ENCODE measurements at regions not wholly inside any gene's neighbourhood (a gene's known extent, or its start where the extent isn't known, plus 50 kb on each side); places are given as distances from the start of the nearest gene placed in this dataset.

DNA sequence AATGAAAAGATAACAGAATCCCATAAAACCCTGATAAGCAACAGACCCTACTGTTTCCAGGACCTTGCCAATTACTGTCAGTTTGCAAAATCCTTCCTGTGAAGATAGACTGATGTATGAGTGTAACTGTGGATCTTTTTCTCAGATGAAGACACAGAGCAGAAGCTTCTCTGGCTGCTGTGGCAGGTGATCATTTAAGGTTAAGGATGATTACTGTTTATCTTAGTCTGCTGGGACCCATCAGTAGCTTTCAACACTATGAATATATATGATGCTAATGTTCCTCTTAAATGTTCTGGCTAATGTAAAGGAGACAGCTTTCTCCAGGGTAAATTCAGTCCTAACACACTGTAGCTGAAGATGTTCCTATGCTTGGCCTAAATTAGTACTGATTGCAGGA is 56.0 kb upstream of the CTTNBP2 start:
- no peak for DNase-seq (ENCODE audit: low read depth)

DNA sequence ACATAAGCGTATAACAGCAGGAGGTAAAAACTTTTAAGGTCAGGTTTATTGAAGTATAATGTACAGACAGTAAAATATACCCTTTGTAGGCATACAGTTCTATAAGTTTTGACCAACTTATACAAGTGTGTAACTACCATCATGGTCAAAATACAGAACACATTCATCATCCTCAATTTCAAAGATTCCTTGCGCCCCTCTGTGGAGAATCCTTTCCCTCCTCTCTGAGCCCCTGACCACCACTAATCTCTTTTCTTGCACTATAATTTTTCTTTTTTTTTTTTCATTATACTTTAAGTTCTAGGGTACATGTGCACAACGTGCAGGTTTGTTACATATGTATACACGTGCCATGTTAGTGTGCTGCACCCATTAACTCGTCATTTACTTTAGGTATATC is 58.1 kb upstream of the CTTNBP2 start:
- DNase-seq (ENCODE audit: low read depth) = no peak

DNA sequence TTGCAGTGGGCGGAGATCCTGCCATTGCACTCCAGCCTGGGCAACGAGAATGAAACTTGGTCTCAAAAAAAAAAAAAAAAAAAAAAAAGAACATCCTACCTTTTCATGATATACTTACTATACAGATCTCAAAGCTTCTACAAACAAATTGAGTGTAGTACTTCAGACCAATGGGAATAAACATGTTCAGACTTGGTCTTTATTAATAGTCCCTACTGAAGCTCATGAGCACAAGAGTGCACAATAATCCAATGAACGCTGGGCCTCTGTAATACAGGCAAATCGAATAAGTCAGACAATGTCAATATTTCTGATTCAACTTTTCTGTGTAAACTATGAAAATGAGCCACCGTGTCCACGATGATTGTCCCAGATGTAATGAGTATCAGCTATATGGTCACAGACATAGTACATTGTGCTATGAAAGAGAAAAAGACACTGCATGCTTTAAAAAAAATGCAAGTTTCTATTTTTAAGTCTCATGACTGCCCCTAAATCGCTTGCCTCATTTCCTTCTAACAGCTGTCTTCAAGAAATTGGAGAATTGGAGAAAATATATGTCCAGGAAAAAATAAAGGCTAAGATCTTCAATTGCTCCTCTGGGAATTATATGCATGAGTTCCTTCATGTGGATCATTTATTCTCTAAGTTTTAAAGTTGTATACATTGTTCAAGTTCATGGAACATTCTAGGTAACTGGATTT is 64.0 kb upstream of the CTTNBP2 start:
- no peak for DNase-seq (ENCODE audit: low read depth)

DNA sequence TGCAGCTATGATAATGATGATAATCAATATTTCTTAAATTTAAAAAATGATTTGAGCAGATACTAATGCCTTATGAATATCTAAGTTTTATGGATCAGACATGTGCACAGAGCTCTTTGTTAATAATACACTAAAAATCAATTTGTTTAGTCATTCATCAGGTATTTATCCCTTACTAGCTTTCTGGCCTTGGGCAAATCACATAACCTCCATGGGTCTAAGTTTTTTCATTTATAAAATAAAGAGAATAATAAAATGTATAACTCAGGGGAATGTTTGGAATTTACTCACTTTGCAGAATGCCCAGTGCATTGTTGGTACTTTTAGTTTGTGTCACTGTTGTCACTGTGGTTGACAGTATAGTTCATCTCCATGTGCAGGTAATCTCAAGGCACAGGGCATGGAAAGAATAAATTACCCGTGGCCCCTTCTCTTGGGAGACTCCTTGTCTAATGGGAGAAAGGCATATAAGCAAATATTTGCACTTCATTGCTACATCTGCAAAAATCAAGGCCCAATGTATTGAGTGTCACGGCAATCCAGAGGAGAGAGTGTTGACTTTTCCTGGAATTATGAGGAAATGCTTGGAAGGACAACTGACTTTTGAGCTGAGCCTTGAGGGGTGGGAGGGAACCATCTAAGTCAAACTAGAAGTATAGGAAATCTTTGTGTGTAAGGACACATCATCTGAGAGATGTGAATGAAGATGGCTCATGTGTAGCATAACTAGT is 64.7 kb upstream of the CTTNBP2 start:
- DNase-seq (ENCODE audit: low read depth) = no peak

DNA sequence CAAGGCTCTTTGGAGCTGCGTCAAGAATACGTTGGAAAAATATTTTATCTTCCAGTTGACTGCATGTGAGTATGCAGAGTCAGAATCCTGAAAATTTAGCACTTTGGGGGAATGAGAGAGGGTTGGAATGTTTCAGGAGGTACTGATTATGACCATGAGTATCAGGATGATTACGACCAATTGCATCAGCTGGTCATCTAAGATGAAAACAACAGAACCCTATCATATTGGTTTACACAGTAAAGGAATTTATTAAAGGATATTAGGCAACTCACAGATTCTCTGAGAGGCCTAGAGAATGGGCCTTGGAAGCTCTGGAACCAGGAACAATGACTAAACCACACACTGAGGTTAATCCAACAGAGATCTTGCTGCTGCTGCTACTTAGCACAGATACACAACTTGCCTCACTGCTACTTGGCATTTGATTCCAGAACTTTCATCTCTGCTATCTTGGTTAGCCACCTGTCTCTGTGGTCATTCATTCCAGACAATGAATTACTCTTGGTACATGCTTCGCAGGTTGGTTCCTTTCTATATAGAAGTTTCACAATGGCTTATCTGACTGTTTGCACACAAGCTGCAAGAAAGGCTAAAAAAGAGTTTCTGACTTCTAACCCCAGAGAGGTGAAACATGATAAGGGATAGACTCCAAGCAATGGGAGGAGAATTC is 68.0 kb upstream of the CTTNBP2 start:
- DNase-seq (ENCODE audit: low read depth) = no peak

DNA sequence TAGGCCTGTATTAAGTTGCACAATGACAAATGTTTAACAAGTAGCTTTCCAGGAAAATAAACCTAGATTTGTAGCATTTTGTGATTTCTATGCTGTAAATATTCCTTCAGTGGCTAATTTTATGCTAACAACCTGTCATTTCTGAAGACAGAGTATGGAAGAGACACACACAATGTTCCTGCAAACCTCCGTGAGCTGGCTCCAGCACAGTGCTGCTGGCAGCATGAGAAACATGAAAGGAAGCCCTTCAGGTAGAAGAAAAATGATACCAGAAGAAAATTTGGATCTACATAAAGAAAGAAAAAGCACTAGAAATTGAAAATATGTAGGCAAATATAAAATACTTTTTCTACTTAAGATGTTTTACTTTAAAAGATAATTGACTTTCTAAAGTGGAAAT is 69.5 kb upstream of the CTTNBP2 start:
- no peak for DNase-seq (ENCODE audit: low read depth)

DNA sequence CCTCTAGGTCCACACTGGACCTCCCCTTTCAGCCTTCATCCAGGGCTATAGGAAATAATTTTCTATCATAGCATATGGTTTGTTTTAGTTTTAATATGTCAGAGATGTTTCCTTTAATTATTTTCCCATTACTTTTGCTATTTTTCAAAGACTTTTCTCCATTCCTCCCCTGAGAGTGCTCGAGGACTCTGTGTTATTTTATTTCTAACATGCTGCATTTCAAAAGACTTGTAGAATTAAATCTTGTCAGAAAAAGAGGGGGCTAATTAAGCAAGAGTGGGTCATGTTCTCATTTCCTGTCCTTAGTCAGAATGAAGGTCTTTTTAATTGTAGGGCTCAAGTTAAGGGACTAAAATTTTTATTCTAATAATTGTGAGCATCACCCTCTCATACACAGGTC is 71.6 kb upstream of the CTTNBP2 start:
- no peak for DNase-seq (ENCODE audit: low read depth)

DNA sequence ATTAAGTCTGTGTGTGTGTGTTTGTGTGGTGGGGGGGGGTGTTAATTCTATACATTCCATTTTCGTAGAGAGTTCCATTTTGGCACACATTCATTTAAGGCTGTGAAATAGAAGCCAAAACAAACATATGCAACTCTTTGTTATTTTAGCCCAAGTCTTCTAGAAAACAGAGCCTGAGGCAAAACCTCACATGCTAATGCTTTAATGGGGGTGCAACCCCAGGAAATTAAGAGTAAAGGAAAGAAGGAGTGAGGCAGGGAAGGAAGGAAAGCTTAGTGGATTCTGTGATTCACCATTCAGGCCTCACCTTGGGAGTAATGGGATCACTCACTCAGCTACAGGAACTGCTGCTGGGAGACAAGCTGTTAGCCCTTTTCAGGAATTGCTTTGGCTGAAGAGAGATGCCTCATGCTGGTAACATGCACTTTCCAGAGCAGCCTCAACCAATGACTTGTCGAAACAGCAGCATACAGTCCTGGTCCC is 73.0 kb upstream of the CTTNBP2 start:
- DNase-seq (ENCODE audit: low read depth) = no peak

DNA sequence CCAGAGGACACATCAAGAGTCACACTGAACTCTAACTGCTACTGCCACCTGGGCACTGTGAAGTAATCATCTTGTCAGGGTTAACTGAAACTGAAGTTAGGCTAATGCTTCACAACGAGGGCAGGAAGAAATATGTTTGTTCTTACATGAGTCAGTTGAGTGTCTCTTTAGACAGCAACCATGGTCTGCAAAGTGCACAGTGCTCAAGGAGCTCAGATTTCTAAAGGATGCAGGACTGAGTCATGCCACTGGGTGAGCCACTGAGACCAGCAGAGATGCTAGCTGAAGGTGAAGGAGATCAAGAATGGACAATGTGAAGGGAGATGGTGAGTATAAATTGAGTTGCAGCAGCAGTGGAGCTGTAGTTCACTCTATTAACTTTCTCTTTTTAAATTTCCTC is 76.0 kb upstream of the CTTNBP2 start:
- DNase-seq (ENCODE audit: low read depth) = no peak

DNA sequence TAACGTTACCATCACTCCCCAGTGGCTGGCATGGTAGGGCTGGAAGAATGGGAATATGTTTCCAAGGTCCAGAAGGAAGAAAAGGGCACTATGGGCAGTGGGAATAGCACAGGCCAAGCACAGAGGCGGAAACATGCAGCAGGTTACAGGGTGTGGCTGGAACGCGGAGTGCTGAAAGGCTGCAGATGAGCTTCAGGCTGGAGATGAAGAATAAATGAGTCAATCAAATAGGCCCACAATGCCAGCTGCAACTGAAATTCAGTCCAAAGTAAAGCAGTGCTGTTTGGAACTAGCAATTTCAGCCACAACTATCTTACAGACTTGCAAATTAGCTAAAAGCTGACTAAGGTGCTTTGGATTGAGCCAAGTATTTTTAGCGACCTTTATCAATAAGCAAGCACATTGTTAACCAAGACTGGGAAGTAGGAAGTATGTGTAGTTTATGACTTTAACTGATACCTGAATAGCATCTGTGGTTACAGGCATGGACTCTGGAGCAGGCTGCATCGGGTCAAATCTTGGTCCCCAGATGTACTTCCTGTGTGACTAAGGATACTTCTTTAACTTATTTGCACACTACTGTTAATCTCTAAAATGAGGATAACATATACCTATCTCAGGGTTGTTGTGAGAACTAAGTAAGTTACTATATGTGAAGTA is 77.5 kb upstream of the CTTNBP2 start:
- no peak for DNase-seq (ENCODE audit: low read depth)

DNA sequence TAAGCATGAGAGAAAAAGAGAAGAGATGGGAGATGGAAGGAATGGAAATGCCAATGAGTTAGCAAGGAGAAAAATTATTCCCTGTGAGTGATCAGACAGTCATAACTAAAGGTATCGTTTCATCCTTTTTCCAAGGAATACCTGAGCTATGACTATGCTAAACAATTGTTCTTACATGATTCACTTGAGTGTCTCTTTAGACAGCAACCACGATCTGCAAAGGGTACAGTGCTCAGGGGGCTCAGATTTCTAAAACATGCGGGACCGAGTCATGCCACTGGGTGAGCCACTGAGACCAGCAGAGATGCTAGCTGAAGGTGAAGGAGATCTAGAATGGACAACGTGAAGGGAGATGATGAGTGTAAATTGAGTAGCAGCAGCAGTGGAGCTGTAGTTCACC is 78.0 kb upstream of the CTTNBP2 start:
- DNase-seq (ENCODE audit: low read depth) = no peak

DNA sequence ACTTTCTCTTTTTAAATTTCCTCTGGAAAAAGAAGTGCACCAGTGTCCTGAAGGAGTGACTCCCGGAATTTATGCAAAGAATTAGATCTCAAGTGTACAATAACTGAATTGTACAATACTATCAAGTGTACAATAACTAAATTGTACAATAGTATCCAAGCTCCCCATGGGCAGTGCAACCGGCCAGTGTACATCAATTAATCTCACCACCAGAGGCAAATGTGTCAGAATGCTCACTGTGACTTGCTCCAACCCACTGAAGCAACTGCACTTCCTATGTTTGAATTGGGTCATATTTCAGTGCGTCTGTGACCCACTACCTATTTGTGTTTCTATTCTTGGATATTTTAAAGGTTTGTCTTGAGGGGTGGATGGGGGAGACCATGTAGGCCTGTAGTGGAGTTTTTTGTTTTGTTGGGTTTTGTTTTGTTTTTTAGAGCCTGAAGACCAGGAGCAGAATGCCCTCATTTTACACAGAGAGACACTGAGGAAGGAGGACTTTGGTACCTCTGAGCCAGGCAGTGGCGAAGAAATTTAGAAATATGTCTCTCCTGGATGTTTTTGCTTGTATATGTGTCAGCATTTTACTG is 78.5 kb upstream of the CTTNBP2 start:
- no peak for DNase-seq (ENCODE audit: low read depth)

DNA sequence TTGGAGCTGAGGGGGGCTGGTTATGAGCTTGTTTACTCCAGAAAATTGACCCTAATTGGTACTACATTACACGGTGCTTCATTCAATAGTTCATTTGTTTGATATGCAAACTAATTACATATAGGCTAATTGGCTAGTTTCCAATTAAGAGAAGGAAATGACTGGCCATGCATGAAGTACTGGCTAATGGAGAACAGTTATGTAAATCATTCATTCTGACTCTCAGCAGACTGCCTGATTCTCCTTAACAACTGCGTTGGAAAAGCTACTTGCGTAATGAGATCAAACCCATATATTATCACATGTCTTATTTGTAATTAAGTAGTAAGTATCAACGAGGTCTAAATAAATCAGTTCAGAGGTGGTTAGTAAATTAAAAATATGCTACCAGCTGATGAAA is 81.8 kb upstream of the CTTNBP2 start:
- DNase-seq (ENCODE audit: low read depth) = no peak

DNA sequence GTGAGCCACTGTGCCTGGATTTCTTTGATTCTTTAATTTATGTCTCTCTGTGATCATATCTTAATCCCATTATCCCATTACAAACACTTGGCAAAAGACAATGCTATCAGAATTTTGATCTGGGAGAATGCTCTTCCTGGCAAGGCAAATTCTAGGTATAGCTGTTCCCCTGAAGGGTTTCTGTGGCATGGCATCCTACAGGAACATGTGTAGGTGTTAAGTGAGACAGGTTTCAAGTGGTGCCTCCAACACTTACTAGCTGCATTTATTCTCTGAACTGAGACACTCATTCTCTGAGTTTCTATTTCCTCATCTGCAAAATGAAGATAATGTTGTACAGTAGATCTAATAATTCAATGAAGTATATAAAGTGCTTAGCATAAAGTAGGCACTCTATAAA is 87.1 kb upstream of the CTTNBP2 start:
- DNase-seq (ENCODE audit: low read depth) = no peak

DNA sequence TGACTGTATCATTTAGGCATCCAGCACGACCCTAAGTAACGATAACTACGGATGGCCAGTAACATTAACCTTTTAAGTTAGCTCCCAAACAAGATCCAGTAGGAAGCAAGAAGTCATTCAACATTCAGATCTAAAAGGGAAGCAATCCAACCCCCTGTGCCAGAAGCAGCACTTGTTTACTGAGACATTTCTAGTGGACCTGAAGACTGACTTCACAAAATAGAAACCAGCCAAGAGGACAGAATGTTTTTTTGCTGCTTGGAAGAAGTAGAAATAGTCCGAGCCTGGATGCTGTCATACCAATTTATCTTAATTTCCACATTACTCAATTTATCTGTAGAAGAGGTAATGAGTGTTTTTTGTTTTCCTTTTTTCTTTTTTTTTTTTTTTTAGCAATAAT is 88.0 kb upstream of the CTTNBP2 start:
- no peak for DNase-seq (ENCODE audit: low read depth)

DNA sequence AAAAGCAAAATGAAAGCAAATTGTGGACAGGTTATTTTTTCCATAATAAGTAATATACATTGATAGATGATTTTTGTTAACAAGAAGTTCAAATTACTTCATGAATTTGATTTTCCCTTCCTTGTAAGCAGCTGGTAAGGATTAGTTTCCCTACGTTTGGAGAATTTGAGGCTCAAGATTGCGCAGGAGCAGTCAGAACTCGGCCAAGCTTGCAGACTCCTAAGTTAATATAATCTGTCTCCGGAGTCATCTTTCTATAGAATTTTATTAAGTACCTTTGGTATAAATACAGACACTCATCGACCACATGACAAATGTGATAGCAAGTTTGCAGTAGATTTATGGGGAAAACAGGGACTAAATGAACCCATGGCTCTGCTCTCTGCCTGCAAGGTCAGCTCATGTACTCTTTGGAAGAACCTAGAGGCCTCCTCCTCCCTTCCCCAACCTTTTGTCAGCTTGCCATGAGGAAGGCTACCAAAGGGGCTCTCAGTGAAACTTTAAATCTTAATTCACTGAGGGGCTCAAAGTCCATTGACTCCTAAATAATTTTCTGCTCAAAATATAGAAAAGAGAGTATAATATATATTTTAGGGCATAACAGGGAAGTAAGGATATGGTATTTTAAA is 89.2 kb upstream of the CTTNBP2 start:
- no peak for DNase-seq (ENCODE audit: low read depth)

DNA sequence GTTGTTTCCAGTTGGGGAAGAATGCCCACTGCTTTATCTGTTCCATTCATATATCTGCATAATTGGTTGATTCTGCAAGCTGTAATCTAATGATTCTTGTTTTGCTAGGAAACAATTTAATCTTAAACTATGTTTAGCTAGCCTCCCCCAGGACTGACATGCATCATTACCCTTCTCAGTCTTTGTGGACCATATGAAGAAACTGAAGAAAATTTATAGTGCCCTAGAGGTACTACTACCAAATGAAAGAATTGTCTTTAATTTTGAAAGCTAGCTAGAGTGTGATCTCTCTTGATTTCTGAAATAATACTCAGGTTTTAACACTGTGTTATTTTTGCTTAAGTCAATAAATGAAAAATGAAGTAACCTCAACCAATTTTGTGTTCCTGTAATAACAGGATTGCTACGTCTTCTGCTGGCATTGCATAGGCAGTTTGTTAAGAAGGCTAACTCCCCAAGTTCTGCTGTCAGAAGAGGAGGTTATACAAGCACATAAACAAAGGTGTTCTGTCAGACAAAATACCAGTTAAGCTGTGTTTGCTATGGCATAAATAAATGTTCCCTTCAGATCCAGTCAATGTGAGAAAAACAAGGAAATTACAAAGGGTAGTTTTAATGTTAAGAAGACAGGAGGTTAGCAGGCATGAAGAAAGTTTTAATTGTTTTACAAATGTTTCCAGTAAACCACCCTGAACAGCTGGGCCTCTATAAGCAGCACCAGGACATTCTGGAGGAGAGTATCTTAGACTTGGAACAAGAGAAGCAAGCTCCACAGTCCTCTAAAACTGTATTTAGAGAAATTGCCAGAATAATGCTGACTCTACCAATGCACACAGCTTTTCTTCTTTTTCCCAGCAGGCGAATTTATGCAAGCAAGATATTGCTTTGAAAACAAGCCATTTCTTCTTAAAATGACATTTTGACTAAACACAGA is 90.3 kb upstream of the CTTNBP2 start:
- no peak for DNase-seq (ENCODE audit: low read depth)

DNA sequence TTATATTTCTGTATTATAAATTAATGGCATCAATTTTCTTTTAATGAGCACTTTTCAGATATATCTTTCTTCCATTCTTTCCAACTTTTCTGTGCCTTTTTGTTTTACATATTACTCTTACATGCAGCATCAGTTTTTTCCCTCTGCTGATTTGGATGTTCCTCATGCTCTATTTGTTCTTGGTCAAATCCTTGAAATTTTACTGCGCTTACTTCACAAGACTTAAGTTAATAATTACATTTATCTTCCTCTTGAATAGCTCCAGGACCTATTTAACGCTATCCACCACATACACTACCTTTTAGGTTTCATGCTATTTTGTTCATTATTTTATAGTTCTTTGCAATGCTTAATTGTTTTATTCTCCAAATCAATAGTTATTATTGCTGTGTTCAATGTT is 97.6 kb upstream of the CTTNBP2 start:
- no peak for DNase-seq (ENCODE audit: low read depth)

DNA sequence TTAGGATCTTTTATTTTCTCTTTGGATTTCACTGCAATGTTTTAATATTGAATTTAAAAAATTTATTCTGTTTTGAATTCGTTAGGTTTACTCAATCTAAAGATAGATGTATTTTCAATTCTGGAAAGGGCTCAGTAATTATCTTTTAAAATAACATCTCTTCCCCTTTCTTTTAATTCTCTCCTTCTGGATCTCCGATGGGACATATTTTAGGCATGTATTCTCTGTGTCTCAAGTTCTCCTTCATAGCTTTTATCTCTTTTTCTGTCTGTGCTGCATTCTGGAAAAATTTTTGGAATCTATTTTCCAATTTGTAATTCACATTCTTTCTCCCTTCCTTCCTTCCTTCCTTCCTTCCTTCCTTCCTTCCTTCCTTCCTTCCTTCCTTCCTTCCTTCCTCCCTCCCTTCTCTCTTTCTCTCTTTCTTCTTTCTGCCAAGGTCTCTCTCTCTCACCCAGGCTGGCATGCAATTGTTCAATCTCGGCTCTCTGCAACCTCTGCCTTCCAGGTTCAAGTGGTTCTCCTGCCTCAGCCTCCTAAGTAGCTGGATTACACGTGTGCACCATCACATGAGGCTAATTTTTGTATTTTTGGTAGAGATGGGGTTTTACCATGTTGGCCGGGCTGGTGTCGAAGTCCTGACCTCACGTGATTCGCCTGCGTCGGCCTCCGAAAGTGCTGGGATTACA is 98.5 kb upstream of the CTTNBP2 start:
- no peak for DNase-seq (ENCODE audit: low read depth)

DNA sequence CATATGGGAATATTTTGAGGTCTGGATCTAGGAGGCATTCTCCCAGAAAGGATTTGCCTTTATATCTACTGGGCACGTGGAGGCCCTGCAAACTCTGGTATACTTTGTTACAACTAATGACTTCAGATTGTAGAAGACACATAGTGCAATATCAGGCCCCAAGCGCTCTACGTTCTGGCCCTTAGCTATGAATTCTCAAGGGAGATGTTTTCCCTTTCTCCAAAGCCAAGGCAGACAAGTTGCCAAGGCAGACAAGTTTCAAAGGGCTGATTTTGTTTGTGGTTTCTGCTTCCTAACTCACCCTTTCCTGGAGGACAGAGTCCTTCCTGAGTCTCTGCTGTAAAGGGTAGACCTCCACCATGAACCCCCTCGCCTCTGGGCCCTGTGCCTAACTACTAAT is 99.4 kb upstream of the CTTNBP2 start:
- DNase-seq (ENCODE audit: low read depth) = no peak
